Mucosa of descending colon (tissue), 3 donors: ENCODE measurements at regions not wholly inside any gene's neighbourhood (a gene's known extent, or its start where the extent isn't known, plus 50 kb on each side); places are given as distances from the start of the nearest gene placed in this dataset.

Experiments
- ATAC-seq: fragments of 200-7000 bp; cut with Tn5 transposase; one replicate; pipeline ENCODE4 v1.9.1; 2020; ENCODE audit warnings: mild to moderate bottlenecking, moderate library complexity
- DNase-seq, 3 donors: peaks; one replicate each; pipeline ENCODE4 v3.0.0-alpha.2; 2020
- H3K36me3 ChIP-seq: fragments of 200-600 bp; one replicate; pipeline ENCODE4 v1.8.0; 2021; ENCODE audit warnings: low read depth, mild to moderate bottlenecking
- H3K4me1 ChIP-seq: fragments of 200-600 bp; one replicate; pipeline ENCODE4 v1.8.0; 2021; ENCODE audit warnings: low read depth, mild to moderate bottlenecking
- H3K4me3 ChIP-seq: fragments of 200-600 bp; one replicate; pipeline ENCODE4 v1.8.0; 2021; ENCODE audit warnings: mild to moderate bottlenecking
- H3K9me3 ChIP-seq: fragments of 200-600 bp; one replicate; pipeline ENCODE4 v1.8.0; 2021; ENCODE audit warnings: mild to moderate bottlenecking
- intact Hi-C, 2 donors: fragments of 100-400 bp; cut with DNase I in 1 of 2; cut with micrococcal nuclease in 1 of 2; formaldehyde crosslinking; loops; one replicate each; pipeline versions ENCODE4 v1.11.0 to v1.11.1; 2022; cut with DNase I, micrococcal nuclease
- TF ChIP-seq, protein P1 (sequence below): fragments of 200-600 bp; IDR thresholded peaks from one replicate; pipeline ENCODE4 v1.8.0; 2022; ENCODE audit warnings: antibody characterized with exemption, mild to moderate bottlenecking
- donor health status: DM: no; HTN: no; CAD: no; lungs with moderate emphysema.
- donor health status: DM: no; HTN: no; CAD: no.
- donor health status: DM: no; HTN: yes; CAD: no.

- H3K4me1 ChIP-seq = no peaks in the 10 kb centered on the region
- no peaks in the 10 kb centered on the region for H3K9me3 ChIP-seq
- H3K36me3 ChIP-seq = no peaks in the 10 kb centered on the region
- DNase-seq = peak in 1 of 3 donors; percentile 2
- intact Hi-C loops = no loop called here
- peak; percentile 88 for ATAC-seq
- H3K4me3 ChIP-seq = no peak overlapping the region
- TF ChIP-seq, protein P1, sequence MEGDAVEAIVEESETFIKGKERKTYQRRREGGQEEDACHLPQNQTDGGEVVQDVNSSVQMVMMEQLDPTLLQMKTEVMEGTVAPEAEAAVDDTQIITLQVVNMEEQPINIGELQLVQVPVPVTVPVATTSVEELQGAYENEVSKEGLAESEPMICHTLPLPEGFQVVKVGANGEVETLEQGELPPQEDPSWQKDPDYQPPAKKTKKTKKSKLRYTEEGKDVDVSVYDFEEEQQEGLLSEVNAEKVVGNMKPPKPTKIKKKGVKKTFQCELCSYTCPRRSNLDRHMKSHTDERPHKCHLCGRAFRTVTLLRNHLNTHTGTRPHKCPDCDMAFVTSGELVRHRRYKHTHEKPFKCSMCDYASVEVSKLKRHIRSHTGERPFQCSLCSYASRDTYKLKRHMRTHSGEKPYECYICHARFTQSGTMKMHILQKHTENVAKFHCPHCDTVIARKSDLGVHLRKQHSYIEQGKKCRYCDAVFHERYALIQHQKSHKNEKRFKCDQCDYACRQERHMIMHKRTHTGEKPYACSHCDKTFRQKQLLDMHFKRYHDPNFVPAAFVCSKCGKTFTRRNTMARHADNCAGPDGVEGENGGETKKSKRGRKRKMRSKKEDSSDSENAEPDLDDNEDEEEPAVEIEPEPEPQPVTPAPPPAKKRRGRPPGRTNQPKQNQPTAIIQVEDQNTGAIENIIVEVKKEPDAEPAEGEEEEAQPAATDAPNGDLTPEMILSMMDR = no peak
Measured at GRCh38 chr1:60681095-60681860, 401.1 kb upstream of the NFIA start.

DNA sequence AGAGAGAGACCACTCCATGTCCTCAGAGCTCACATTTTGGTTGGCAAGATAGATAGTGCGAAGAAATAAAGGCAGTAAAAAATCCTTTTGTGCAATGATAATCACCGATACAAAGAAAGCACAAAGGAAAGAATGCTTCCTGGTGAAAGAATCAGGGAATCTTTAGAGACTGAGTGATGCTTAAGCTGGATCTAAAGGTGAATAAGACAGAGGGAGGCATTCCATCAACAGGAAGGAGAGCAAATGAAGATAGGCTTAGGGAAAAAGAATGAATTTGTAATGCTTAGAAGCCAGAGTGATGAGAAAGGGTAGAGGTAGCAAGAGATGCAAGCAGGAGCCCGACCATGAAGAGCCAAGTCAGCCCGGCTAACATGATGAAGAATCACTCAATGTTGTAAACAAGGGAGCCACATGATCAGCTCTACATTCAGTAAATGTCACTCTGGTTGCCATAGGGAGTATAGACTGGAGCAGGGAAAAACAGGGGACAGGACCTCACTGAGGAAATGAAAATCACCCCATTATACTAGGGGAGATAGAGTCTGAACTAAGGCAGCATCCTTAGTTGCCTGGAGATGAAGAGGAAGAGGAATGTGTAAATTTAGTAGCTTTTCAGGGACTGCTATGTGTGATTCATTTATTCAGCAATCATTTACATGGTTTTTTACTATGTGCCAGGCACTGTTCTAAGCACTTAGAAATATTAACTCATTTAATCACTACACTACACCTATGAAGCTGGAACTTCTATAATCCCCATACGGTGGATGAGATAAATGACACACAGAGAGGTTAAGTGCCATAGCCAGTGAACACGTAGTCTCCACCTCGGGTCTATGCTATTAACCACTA, 402.6 kb upstream of the NFIA start:
- Histone ChIP-seq H3K4me1 (no peaks in the 10 kb centered on the region), H3K36me3 (no peaks in the 10 kb centered on the region), H3K4me3 (no peak overlapping the region), H3K9me3 (no peaks in the 10 kb centered on the region)
- intact Hi-C loops = no loop called here
- ATAC-seq = no peak
- TF ChIP-seq, protein P1 = no peak
- no peak for DNase-seq

DNA sequence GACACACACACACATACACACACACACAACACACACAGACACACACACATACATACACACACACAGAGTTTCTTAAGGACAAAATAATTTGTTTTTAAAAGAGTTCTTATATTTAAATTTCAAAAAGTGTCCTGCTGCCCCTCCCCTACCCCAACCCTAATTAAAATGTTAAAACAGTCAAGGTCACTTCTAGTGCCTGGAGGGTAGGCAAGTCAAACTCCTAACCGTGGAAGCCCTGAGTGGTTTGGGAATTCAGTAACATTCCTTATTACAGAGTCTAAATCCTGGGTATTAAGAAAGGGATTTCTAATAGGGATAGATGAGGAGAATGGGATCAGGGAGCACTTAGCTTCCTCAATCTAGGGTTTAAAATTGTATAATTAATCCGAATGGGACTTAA, 403.6 kb upstream of the NFIA start:
- ATAC-seq (no peak), DNase-seq (no peak)
- Histone ChIP-seq H3K4me1 (no peaks in the 10 kb centered on the region), H3K4me3 (no peak overlapping the region), H3K36me3 (no peaks in the 10 kb centered on the region), H3K9me3 (no peaks in the 10 kb centered on the region)
- intact Hi-C loops = no loop called here
- TF ChIP-seq, protein P1 = no peak

GRCh38 chr1:60678391-60678790, 404.0 kb upstream of the NFIA start:
- Histone ChIP-seq H3K4me1 (no peaks in the 10 kb centered on the region), H3K4me3 (no peak overlapping the region), H3K36me3 (no peaks in the 10 kb centered on the region), H3K9me3 (no peaks in the 10 kb centered on the region)
- TF ChIP-seq, protein P1 = no peak
- no peak for DNase-seq
- intact Hi-C loops = no loop called here
- ATAC-seq = no peak

DNA sequence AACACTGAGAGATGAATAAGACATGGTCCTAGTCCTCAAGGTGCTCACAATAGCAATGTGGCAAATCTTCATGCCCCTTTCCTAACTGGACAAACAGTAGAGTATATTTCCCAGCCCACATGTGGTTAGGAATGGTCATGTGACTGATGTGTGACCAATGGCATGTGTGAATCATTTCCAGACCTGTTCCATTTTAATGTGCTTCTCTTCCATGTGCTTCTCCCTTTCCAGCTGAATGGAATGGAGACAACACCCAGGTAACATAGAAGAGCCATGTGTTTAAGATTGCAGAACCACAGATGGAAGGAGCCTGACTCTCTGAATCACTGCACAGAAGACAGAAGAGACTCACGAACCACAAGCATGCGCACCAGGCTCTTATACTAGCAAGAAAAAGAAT, 409.9 kb upstream of the NFIA start:
- no peak for DNase-seq
- intact Hi-C loops = no loop called here

More for the DNA sequence above, 409.9 kb upstream of the NFIA start:
- TF ChIP-seq, protein P1 = no peak
- no peaks in the 10 kb centered on the region for H3K36me3 ChIP-seq
- H3K4me1 ChIP-seq = no peaks in the 10 kb centered on the region
- H3K4me3 ChIP-seq = no peak overlapping the region
- H3K9me3 ChIP-seq = no peaks in the 10 kb centered on the region
- no peak for ATAC-seq
